Uterus (tissue), 2 donors: ENCODE measurements at regions not wholly inside any gene's neighbourhood (a gene's known extent, or its start where the extent isn't known, plus 50 kb on each side); places are given as distances from the start of the nearest gene placed in this dataset.

Experiments used
- CTCF ChIP-seq, 4 experiments: fragments of 200-600 bp in 2 of 4; fragments of 450-650 bp in 2 of 4; sonication (generic) in 2 of 4; IDR thresholded peaks; one replicate each; pipeline ENCODE4 v1.5.1; 2016 to 2019; ENCODE audit warnings: antibody characterized with exemption in 4 of 4, mild to moderate bottlenecking in 2 of 4, moderate library complexity in 1 of 4
- POLR2A ChIP-seq, 2 donors: fragments of 450-650 bp; IDR thresholded peaks; one replicate each; pipeline ENCODE4 v1.6.1; 2016; ENCODE audit warnings: antibody characterized with exemption in 2 of 2, mild to moderate bottlenecking in 1 of 2, moderate library complexity in 1 of 2

- TF ChIP-seq CTCF (IDR thresholded peaks at IDR 0.05), result no peak
- TF ChIP-seq POLR2A (IDR thresholded peaks at IDR 0.05), result no peak
These were observed 1226.6 kb downstream of the PCDH9 start for GRCh38 chr13:66003558-66003957.
